Mesothelial cell of epicardium (in vitro differentiated cells): ENCODE measurements at regions not wholly inside any gene's neighbourhood (a gene's known extent, or its start where the extent isn't known, plus 50 kb on each side); places are given as distances from the start of the nearest gene placed in this dataset.

Experiments
- DNase-seq, 2 experiments: peaks; one replicate each; pipeline ENCODE4 v3.0.0; 2021; ENCODE audit warnings: low spot score in 2 of 2; ENCODE audit not compliant: unreplicated experiment in 2 of 2
- H3K27ac Mint-ChIP-seq: 2 replicates; pipeline ENCODE4 v1.8.0; 2021; ENCODE audit warnings: mixed read lengths
- H3K27me3 Mint-ChIP-seq: 2 replicates; pipeline ENCODE4 v1.8.0; 2021; ENCODE audit warnings: low read depth, mixed read lengths
- H3K36me3 Mint-ChIP-seq: 2 replicates; pipeline ENCODE4 v1.8.0; 2021; ENCODE audit warnings: mixed read lengths
- H3K4me1 Mint-ChIP-seq: 2 replicates; pipeline ENCODE4 v1.8.0; 2021; ENCODE audit warnings: mixed read lengths
- H3K4me3 Mint-ChIP-seq: 2 replicates; pipeline ENCODE4 v1.8.0; 2021; ENCODE audit warnings: mild to moderate bottlenecking, moderate library complexity, mixed read lengths
- H3K9me3 Mint-ChIP-seq: 2 replicates; pipeline ENCODE4 v1.8.0; 2021; ENCODE audit warnings: mixed read lengths
- CTCF ChIP-seq: fragments of 200-600 bp; sonication (generic); IDR thresholded peaks from one replicate; pipeline ENCODE4 v1.5.0; 2021; ENCODE audit warnings: antibody characterized with exemption; ENCODE audit not compliant: unreplicated experiment

- Mint-ChIP-seq H3K27me3 (no peaks in the 10 kb centered on the region), H3K9me3 (peaks cover 16% of the 10 kb centered on the region), H3K27ac (no peak overlapping the region), H3K4me3 (no peak overlapping the region), H3K4me1 (no peaks in the 10 kb centered on the region), H3K36me3 (no peaks in the 10 kb centered on the region)
- no peak for DNase-seq
- TF ChIP-seq CTCF, result no peak
These were observed 67.2 kb downstream of the C11orf91 start for GRCh38 chr11:33633251-33634003.

GRCh38 chr11:33631749-33632091 is 68.9 kb downstream of the C11orf91 start:
- Mint-ChIP-seq H3K27me3 (no peaks in the 10 kb centered on the region), H3K36me3 (no peaks in the 10 kb centered on the region), H3K9me3 (peaks cover 9% of the 10 kb centered on the region), H3K4me1 (no peaks in the 10 kb centered on the region), H3K27ac (no peak overlapping the region), H3K4me3 (no peak overlapping the region)
- DNase-seq, result no peak
- TF ChIP-seq CTCF, result no peak

GRCh38 chr11:33630936-33631748 is 69.5 kb downstream of the C11orf91 start:
- Mint-ChIP-seq H3K4me1 (no peaks in the 10 kb centered on the region), H3K4me3 (no peak overlapping the region)

GRCh38 chr11:33624083-33624482 is 76.5 kb downstream of the C11orf91 start:
- no peak overlapping the region for H3K4me3 Mint-ChIP-seq
- no peak for TF ChIP-seq CTCF
- H3K9me3 Mint-ChIP-seq, result no peaks in the 10 kb centered on the region
- H3K27ac Mint-ChIP-seq, result no peak overlapping the region
- H3K36me3 Mint-ChIP-seq, result no peaks in the 10 kb centered on the region
- DNase-seq, result no peak
- H3K4me1 Mint-ChIP-seq, result peaks cover 8% of the 10 kb centered on the region
- H3K27me3 Mint-ChIP-seq, result peaks cover 3% of the 10 kb centered on the region

More at GRCh38 chr11:33630936-33631748, 69.5 kb downstream of the C11orf91 start:
- Mint-ChIP-seq H3K9me3 (peaks cover 9% of the 10 kb centered on the region), H3K27me3 (no peaks in the 10 kb centered on the region), H3K36me3 (no peaks in the 10 kb centered on the region), H3K27ac (no peak overlapping the region)
- DNase-seq, result no peak
- TF ChIP-seq CTCF, result no peak

- Mint-ChIP-seq H3K27me3 (peaks cover 4% of the 10 kb centered on the region), H3K36me3 (no peaks in the 10 kb centered on the region), H3K27ac (no peak overlapping the region), H3K4me3 (no peak overlapping the region), H3K4me1 (peaks cover 8% of the 10 kb centered on the region), H3K9me3 (no peaks in the 10 kb centered on the region)
- no peak for TF ChIP-seq CTCF
- no peak for DNase-seq
These were observed 77.8 kb downstream of the C11orf91 start for GRCh38 chr11:33622806-33623205.
